ENCODE measurements at regions not wholly inside any gene's neighbourhood (a gene's known extent, or its start where the extent isn't known, plus 50 kb on each side); places are given as distances from the start of the nearest gene placed in this dataset.

DNA sequence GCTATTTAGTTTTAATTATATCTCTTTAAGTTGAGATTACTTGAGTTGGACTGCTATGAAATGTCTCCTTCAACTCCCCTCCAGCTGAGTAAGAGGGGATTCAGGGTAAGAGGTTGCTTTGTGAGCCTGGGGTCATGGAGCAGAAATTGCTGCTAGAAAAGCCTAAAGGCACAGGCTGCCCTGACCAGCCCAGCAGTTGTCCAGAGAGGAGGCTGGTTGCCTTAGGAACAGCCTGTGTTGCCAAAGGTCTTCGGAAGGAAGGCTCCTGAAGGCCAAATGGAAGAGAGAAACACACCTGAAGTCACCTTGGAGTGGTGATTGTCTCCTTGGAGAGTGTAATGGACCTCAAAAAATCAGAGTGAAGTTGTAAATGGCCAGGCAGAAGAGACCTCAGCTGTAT is 235.5 kb upstream of the PDE3A start:
- no peaks in the 10 kb centered on the region for H3K36me3 Mint-ChIP-seq (ENCODE audit: unreplicated experiment)
- no peaks in the 10 kb centered on the region for H3K27me3 Mint-ChIP-seq (ENCODE audit: unreplicated experiment)
- H3K9me3 Mint-ChIP-seq (ENCODE audit: unreplicated experiment) = no peaks in the 10 kb centered on the region
- TF ChIP-seq, protein P1, sequence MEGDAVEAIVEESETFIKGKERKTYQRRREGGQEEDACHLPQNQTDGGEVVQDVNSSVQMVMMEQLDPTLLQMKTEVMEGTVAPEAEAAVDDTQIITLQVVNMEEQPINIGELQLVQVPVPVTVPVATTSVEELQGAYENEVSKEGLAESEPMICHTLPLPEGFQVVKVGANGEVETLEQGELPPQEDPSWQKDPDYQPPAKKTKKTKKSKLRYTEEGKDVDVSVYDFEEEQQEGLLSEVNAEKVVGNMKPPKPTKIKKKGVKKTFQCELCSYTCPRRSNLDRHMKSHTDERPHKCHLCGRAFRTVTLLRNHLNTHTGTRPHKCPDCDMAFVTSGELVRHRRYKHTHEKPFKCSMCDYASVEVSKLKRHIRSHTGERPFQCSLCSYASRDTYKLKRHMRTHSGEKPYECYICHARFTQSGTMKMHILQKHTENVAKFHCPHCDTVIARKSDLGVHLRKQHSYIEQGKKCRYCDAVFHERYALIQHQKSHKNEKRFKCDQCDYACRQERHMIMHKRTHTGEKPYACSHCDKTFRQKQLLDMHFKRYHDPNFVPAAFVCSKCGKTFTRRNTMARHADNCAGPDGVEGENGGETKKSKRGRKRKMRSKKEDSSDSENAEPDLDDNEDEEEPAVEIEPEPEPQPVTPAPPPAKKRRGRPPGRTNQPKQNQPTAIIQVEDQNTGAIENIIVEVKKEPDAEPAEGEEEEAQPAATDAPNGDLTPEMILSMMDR (IDR thresholded peaks at IDR 0.05; ENCODE audit: partially characterized antibody, unreplicated experiment) = no peak
- H3K27ac Mint-ChIP-seq (ENCODE audit: unreplicated experiment) = no peak overlapping the region
- H3K4me1 Mint-ChIP-seq (ENCODE audit: low read depth, unreplicated experiment) = no peaks in the 10 kb centered on the region
- no peak overlapping the region for H3K4me3 Mint-ChIP-seq (ENCODE audit: unreplicated experiment)
- no peak for DNase-seq

DNA sequence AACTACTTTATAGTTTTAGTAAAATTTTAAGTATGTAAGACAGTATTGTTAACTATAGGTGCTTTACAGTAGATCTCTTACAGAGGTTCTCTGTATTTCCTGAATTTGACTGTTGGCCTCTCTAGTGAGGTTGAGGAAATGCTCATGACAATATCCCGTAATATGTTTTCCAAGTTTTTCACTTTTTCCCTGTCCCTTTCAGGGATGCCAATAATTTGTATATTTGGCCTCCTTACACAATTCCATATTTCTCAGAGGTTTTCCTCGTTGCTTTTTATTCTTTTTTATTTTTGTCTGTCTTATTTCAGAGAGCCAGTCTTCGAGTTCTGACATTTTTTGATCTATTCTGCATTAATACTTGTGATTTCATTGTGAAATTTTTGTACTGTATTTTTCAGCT is 233.7 kb upstream of the PDE3A start:
- Mint-ChIP-seq H3K4me1 (ENCODE audit: low read depth, unreplicated experiment) (no peaks in the 10 kb centered on the region), H3K36me3 (ENCODE audit: unreplicated experiment) (no peaks in the 10 kb centered on the region), H3K9me3 (ENCODE audit: unreplicated experiment) (no peaks in the 10 kb centered on the region), H3K27ac (ENCODE audit: unreplicated experiment) (no peak overlapping the region), H3K4me3 (ENCODE audit: unreplicated experiment) (no peak overlapping the region), H3K27me3 (ENCODE audit: unreplicated experiment) (no peaks in the 10 kb centered on the region)
- TF ChIP-seq, protein P1 (IDR thresholded peaks at IDR 0.05; ENCODE audit: partially characterized antibody, unreplicated experiment) = no peak
- no peak for DNase-seq

DNA sequence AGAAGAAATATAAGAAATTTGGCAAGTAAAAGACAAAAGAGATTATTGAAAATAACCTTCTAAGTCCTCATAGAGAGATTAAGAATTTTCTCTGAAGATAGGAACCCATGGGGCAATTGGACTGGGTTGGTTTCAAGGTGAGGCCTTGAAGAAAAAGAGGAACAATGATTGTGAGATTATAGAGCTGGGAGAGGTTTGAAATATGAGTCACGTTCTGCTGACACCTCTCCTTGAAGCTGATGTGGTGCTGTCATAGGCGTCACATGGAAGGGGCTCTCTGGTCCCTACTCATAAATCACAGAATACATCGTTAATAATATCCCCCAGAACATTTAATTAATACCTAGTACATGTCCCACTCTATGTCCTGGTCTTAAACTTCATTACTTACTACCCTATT is 227.6 kb upstream of the PDE3A start:
- H3K4me3 Mint-ChIP-seq (ENCODE audit: unreplicated experiment) = no peak overlapping the region
- H3K4me1 Mint-ChIP-seq (ENCODE audit: low read depth, unreplicated experiment) = no peaks in the 10 kb centered on the region
- no peaks in the 10 kb centered on the region for H3K9me3 Mint-ChIP-seq (ENCODE audit: unreplicated experiment)
- peaks cover 2% of the 10 kb centered on the region for H3K27me3 Mint-ChIP-seq (ENCODE audit: unreplicated experiment)
- TF ChIP-seq, protein P1 (IDR thresholded peaks at IDR 0.05; ENCODE audit: partially characterized antibody, unreplicated experiment) = no peak
- no peak overlapping the region for H3K27ac Mint-ChIP-seq (ENCODE audit: unreplicated experiment)
- no peaks in the 10 kb centered on the region for H3K36me3 Mint-ChIP-seq (ENCODE audit: unreplicated experiment)
- no peak for DNase-seq

DNA sequence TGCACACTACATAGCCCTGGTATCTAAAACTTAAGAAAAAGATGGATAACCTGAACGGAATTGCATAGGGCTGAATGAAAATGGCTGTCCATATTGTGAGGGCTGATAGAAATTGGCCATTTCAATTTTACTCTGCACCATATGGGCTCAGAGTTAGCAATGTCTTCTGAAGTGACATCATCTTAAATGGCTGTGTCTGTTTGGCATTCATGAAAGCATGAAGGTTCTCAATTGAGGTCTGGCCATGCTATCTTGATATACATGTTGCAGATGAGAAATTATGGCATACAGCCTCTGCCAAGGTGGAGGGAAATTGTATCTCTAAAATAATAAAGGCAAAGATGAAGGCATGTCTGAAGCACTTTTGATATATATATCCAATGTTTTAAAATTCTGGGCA is 226.0 kb upstream of the PDE3A start:
- Mint-ChIP-seq H3K9me3 (ENCODE audit: unreplicated experiment) (peaks cover 1% of the 10 kb centered on the region), H3K4me3 (ENCODE audit: unreplicated experiment) (no peak overlapping the region), H3K27me3 (ENCODE audit: unreplicated experiment) (peaks cover 2% of the 10 kb centered on the region), H3K4me1 (ENCODE audit: low read depth, unreplicated experiment) (no peaks in the 10 kb centered on the region), H3K36me3 (ENCODE audit: unreplicated experiment) (no peaks in the 10 kb centered on the region), H3K27ac (ENCODE audit: unreplicated experiment) (no peak overlapping the region)
- TF ChIP-seq, protein P1 (IDR thresholded peaks at IDR 0.05; ENCODE audit: partially characterized antibody, unreplicated experiment) = no peak
- no peak for DNase-seq

DNA sequence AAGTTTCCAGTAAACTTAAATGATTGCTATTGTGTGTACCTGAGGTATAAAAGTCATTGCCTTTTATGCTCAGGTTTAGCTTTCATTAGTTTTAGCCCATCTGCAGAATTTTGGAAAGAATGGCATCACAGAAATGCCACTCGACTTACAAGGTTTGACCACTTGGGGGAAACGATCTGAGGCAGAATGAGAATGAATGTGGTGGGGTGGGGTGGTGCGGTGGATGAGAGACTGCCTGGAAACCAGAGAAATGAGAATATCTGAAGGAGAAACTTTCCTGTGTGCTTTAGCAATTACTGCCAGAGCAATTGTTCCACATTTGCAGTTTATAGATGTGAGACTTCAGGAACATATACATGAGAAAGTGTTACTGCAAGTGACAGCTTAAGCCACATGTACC is 225.4 kb upstream of the PDE3A start:
- H3K9me3 Mint-ChIP-seq (ENCODE audit: unreplicated experiment) = peaks cover 1% of the 10 kb centered on the region
- no peak overlapping the region for H3K27ac Mint-ChIP-seq (ENCODE audit: unreplicated experiment)
- no peak for DNase-seq
- TF ChIP-seq, protein P1 (IDR thresholded peaks at IDR 0.05; ENCODE audit: partially characterized antibody, unreplicated experiment) = peak; percentile 14
- H3K4me3 Mint-ChIP-seq (ENCODE audit: unreplicated experiment) = no peak overlapping the region
- H3K27me3 Mint-ChIP-seq (ENCODE audit: unreplicated experiment) = peaks cover 2% of the 10 kb centered on the region
- H3K4me1 Mint-ChIP-seq (ENCODE audit: low read depth, unreplicated experiment) = no peaks in the 10 kb centered on the region
- no peaks in the 10 kb centered on the region for H3K36me3 Mint-ChIP-seq (ENCODE audit: unreplicated experiment)
